Uterus (tissue), 2 donors: ENCODE measurements at regions not wholly inside any gene's neighbourhood (a gene's known extent, or its start where the extent isn't known, plus 50 kb on each side); places are given as distances from the start of the nearest gene placed in this dataset.

Source experiments
- CTCF ChIP-seq, 4 experiments: fragments of 200-600 bp in 2 of 4; fragments of 450-650 bp in 2 of 4; sonication (generic) in 2 of 4; IDR thresholded peaks; one replicate each; pipeline ENCODE4 v1.5.1; 2016 to 2019; ENCODE audit warnings: antibody characterized with exemption in 4 of 4, mild to moderate bottlenecking in 2 of 4, moderate library complexity in 1 of 4
- POLR2A ChIP-seq, 2 donors: fragments of 450-650 bp; IDR thresholded peaks; one replicate each; pipeline ENCODE4 v1.6.1; 2016; ENCODE audit warnings: antibody characterized with exemption in 2 of 2, mild to moderate bottlenecking in 1 of 2, moderate library complexity in 1 of 2

- TF ChIP-seq CTCF (IDR thresholded peaks at IDR 0.05) (no peak), POLR2A (IDR thresholded peaks at IDR 0.05) (no peak)
These were observed 468.8 kb downstream of the BCL11B start for GRCh38 chr14:98803196-98803595.
